DND-41 (cell line): ENCODE measurements at regions not wholly inside any gene's neighbourhood (a gene's known extent, or its start where the extent isn't known, plus 50 kb on each side); places are given as distances from the start of the nearest gene placed in this dataset.

Source experiments
- ATAC-seq: fragments of 200-7000 bp; cut with Tn5 transposase; 3 replicates; pipeline ENCODE4 v1.9.1; 2021; ENCODE audit warnings: low read depth; ENCODE audit not compliant: insufficient read depth
- DNase-seq: peaks from one replicate; pipeline ENCODE4 v3.0.0-alpha.2; 2020
- H2AFZ ChIP-seq: 2 replicates; pipeline ENCODE4 v1.6.0; 2012; ENCODE audit warnings: low read depth, low read length
- H3K27ac ChIP-seq: 2 replicates; pipeline ENCODE4 v1.5.1; 2012; ENCODE audit warnings: low read length, inconsistent platforms
- H3K27me3 ChIP-seq: fragments of 200-600 bp; sonication (generic); 2 replicates; pipeline ENCODE4 v1.6.0; 2012; ENCODE audit warnings: low read length, mild to moderate bottlenecking, inconsistent platforms; ENCODE audit not compliant: insufficient read depth, poor library complexity
- H3K36me3 ChIP-seq: 2 replicates; pipeline ENCODE4 v1.5.1; 2012; ENCODE audit warnings: low read length, inconsistent platforms; ENCODE audit not compliant: insufficient read depth
- H3K4me1 ChIP-seq: 2 replicates; pipeline ENCODE4 v1.5.1; 2012; ENCODE audit warnings: mild to moderate bottlenecking, low read length; ENCODE audit not compliant: insufficient read depth
- H3K4me2 ChIP-seq: 2 replicates; pipeline ENCODE4 v1.6.0; 2012; ENCODE audit warnings: mild to moderate bottlenecking, moderate library complexity, low read length, inconsistent platforms; ENCODE audit not compliant: insufficient read depth
- H3K4me3 ChIP-seq, 2 experiments: fragments of 200-600 bp in 1 of 2; shearing (Covaris generic) in 1 of 2; 2 replicates each; pipeline ENCODE4 v1.5.1; 2012 to 2016; ENCODE audit warnings: inconsistent platforms in 2 of 2, low read length in 2 of 2, mild to moderate bottlenecking in 2 of 2, low read depth in 1 of 2, moderate library complexity in 1 of 2
- H3K79me2 ChIP-seq: 2 replicates; pipeline ENCODE4 v1.6.0; 2012; ENCODE audit warnings: low read length, inconsistent platforms; ENCODE audit not compliant: insufficient read depth
- H3K9ac ChIP-seq: 2 replicates; pipeline ENCODE4 v1.6.0; 2012; ENCODE audit warnings: low read depth, mild to moderate bottlenecking, inconsistent platforms, low read length, moderate library complexity
- H3K9me3 ChIP-seq: 2 replicates; pipeline ENCODE4 v1.5.1; 2012; ENCODE audit warnings: low read length, moderate library complexity, mild to moderate bottlenecking, inconsistent platforms; ENCODE audit not compliant: insufficient read depth, severe bottlenecking
- H4K20me1 ChIP-seq: 2 replicates; pipeline ENCODE4 v1.6.0; 2012; ENCODE audit warnings: low read length; ENCODE audit not compliant: insufficient read depth
- CTCF ChIP-seq: IDR thresholded peaks from 2 replicates; pipeline ENCODE4 v1.5.1; 2012; ENCODE audit warnings: borderline replicate concordance, low read length, moderate library complexity, mild to moderate bottlenecking; ENCODE audit not compliant: poor library complexity, severe bottlenecking; ENCODE audit errors: extremely low read depth
- EZH2 ChIP-seq: IDR thresholded peaks from 3 replicates; pipeline ENCODE4 v1.6.1; 2012; ENCODE audit warnings: borderline replicate concordance, low read depth, mild to moderate bottlenecking, moderate library complexity, low read length, inconsistent platforms; ENCODE audit not compliant: severe bottlenecking

- H2AFZ ChIP-seq, result no peak overlapping the region
- DNase-seq (no peak), ATAC-seq (no peak)
- H3K4me3 ChIP-seq, result no peak overlapping the region
- no peaks in the 10 kb centered on the region for H3K27me3 ChIP-seq
- no peaks in the 10 kb centered on the region for H4K20me1 ChIP-seq
- H3K9me3 ChIP-seq, result no peaks in the 10 kb centered on the region
- peaks cover 30% of the 10 kb centered on the region for H3K4me1 ChIP-seq
- H3K36me3 ChIP-seq, result no peaks in the 10 kb centered on the region
- H3K27ac ChIP-seq, result no peak overlapping the region
- no peak overlapping the region for H3K4me2 ChIP-seq
- TF ChIP-seq EZH2 (no peak), CTCF (no peak)
- no peak overlapping the region for H3K9ac ChIP-seq
- H3K79me2 ChIP-seq, result no peaks in the 10 kb centered on the region
These were observed 222.6 kb upstream of the NECTIN3 start for GRCh38 chr3:110849064-110849463.

- TF ChIP-seq CTCF, result no peak
- no peak for TF ChIP-seq EZH2
- DNase-seq (no peak), ATAC-seq (no peak)
- H4K20me1 ChIP-seq, result no peaks in the 10 kb centered on the region
- H3K4me3 ChIP-seq, result no peak overlapping the region
- no peaks in the 10 kb centered on the region for H3K36me3 ChIP-seq
- H3K4me1 ChIP-seq, result peaks cover 22% of the 10 kb centered on the region
- H3K79me2 ChIP-seq, result no peaks in the 10 kb centered on the region
- no peak overlapping the region for H3K4me2 ChIP-seq
- no peaks in the 10 kb centered on the region for H3K9me3 ChIP-seq
- H3K9ac ChIP-seq, result no peak overlapping the region
- H3K27me3 ChIP-seq, result no peaks in the 10 kb centered on the region
- H3K27ac ChIP-seq, result no peak overlapping the region
- no peak overlapping the region for H2AFZ ChIP-seq
These were observed 219.9 kb upstream of the NECTIN3 start for GRCh38 chr3:110851736-110852135.

GRCh38 chr3:110855207-110855606, 216.4 kb upstream of the NECTIN3 start:
- no peaks in the 10 kb centered on the region for H4K20me1 ChIP-seq
- no peaks in the 10 kb centered on the region for H3K9me3 ChIP-seq
- DNase-seq, result no peak
- ATAC-seq, result no peak
- no peaks in the 10 kb centered on the region for H3K36me3 ChIP-seq
- H3K4me3 ChIP-seq, result no peak overlapping the region
- no peaks in the 10 kb centered on the region for H3K4me1 ChIP-seq
- H3K9ac ChIP-seq, result no peak overlapping the region
- no peaks in the 10 kb centered on the region for H3K27me3 ChIP-seq
- H3K4me2 ChIP-seq, result no peak overlapping the region
- H2AFZ ChIP-seq, result no peak overlapping the region
- TF ChIP-seq CTCF (no peak), EZH2 (no peak)
- H3K27ac ChIP-seq, result no peak overlapping the region
- H3K79me2 ChIP-seq, result no peaks in the 10 kb centered on the region

GRCh38 chr3:110856916-110857315, 214.7 kb upstream of the NECTIN3 start:
- H3K4me1 ChIP-seq, result no peaks in the 10 kb centered on the region
- H4K20me1 ChIP-seq, result no peaks in the 10 kb centered on the region
- no peak overlapping the region for H2AFZ ChIP-seq
- H3K9ac ChIP-seq, result no peak overlapping the region
- H3K9me3 ChIP-seq, result no peaks in the 10 kb centered on the region
- ATAC-seq (no peak), DNase-seq (no peak)
- H3K4me3 ChIP-seq, result no peak overlapping the region
- no peak overlapping the region for H3K4me2 ChIP-seq
- H3K27me3 ChIP-seq, result no peaks in the 10 kb centered on the region
- H3K27ac ChIP-seq, result no peak overlapping the region
- H3K36me3 ChIP-seq, result no peaks in the 10 kb centered on the region
- H3K79me2 ChIP-seq, result no peaks in the 10 kb centered on the region
- no peak for TF ChIP-seq EZH2
- no peak for TF ChIP-seq CTCF
